Sciatic nerve (tissue), 2 donors: ENCODE measurements at regions not wholly inside any gene's neighbourhood (a gene's known extent, or its start where the extent isn't known, plus 50 kb on each side); places are given as distances from the start of the nearest gene placed in this dataset.

Experiments
- ATAC-seq: fragments of 200-7000 bp; cut with Tn5 transposase; one replicate; pipeline ENCODE4 v1.9.1; 2020; ENCODE audit warnings: mild to moderate bottlenecking, moderate library complexity
- DNase-seq: peaks from one replicate; pipeline ENCODE4 v3.0.0-alpha.2; 2020; ENCODE audit warnings: low spot score
- intact Hi-C: fragments of 100-400 bp; cut with DNase I; formaldehyde crosslinking; loops from one replicate; pipeline ENCODE4 v1.14.2; 2022
- donor health status: DM: no; HTN: no; CAD: no.
- donor health status: DM: no; HTN: no; CAD: no.

- DNase-seq (no peak), ATAC-seq (no peak)
- intact Hi-C loops: no loop called here
Observed at GRCh38 chr5:58094031-58094430, 365.9 kb downstream of the PLK2 start.

- intact Hi-C loops: no loop called here
- no peak for DNase-seq
- no peak for ATAC-seq
Observed at GRCh38 chr5:58090704-58091103, 369.2 kb downstream of the PLK2 start.

GRCh38 chr5:58088941-58089340 is 370.9 kb downstream of the PLK2 start:
- DNase-seq (no peak), ATAC-seq (no peak)
- intact Hi-C loops: no loop called here

DNA sequence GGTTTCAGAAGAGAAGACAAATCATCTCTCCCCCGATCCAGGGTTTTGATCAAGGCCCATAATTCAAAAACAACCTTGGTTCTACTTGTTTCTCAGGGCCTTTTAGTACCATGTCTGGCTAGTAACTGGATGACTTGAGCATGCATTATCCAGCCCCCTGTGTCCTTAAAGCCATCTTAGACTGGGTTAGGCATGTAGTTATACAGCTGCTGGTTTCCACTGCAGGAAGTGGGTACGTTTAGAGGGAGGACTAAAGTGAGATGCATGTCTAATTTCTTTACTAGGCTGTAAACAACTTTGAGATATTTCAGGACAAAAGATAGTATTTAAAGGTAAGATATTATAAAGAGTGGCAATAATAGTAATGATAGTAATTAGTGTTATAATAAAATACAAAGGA is 372.0 kb downstream of the PLK2 start:
- intact Hi-C loops: no loop called here
- ATAC-seq (no peak), DNase-seq (no peak)

GRCh38 chr5:58087123-58087522 is 372.8 kb downstream of the PLK2 start:
- ATAC-seq: no peak
- intact Hi-C loops: no loop called here

GRCh38 chr5:58085800-58086199 is 374.1 kb downstream of the PLK2 start:
- DNase-seq (no peak), ATAC-seq (no peak)
- intact Hi-C loops: no loop called here

More at GRCh38 chr5:58087123-58087522, 372.8 kb downstream of the PLK2 start:
- no peak for DNase-seq

- ATAC-seq (no peak), DNase-seq (no peak)
- intact Hi-C loops: no loop called here
Observed at GRCh38 chr5:58081435-58081834, 378.5 kb downstream of the PLK2 start.

DNA sequence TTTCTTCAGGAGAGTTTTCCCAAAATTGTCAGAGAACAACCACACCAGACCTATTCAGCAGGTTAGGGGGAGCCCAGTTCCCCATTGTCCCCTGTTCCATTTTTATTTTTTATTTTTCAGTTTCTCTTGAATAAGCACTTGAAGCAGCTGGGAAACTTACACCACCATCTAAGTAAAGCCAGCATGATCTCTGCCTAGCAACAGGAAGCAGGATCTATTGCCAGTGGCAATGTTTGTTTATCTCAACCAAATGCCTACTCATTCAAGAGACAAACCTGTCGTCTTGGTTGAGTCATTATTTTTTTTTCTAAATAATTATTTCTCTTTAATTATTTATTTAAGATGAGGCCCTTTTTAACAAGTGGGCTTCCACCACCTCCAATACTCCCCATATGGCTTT is 379.3 kb downstream of the PLK2 start:
- no peak for DNase-seq
- intact Hi-C loops: no loop called here
- no peak for ATAC-seq

GRCh38 chr5:58077966-58078365 is 381.9 kb downstream of the PLK2 start:
- intact Hi-C loops: no loop called here
- ATAC-seq (no peak), DNase-seq (no peak)

GRCh38 chr5:58077416-58077815 is 382.5 kb downstream of the PLK2 start:
- DNase-seq: no peak
- intact Hi-C loops: no loop called here
- no peak for ATAC-seq

DNA sequence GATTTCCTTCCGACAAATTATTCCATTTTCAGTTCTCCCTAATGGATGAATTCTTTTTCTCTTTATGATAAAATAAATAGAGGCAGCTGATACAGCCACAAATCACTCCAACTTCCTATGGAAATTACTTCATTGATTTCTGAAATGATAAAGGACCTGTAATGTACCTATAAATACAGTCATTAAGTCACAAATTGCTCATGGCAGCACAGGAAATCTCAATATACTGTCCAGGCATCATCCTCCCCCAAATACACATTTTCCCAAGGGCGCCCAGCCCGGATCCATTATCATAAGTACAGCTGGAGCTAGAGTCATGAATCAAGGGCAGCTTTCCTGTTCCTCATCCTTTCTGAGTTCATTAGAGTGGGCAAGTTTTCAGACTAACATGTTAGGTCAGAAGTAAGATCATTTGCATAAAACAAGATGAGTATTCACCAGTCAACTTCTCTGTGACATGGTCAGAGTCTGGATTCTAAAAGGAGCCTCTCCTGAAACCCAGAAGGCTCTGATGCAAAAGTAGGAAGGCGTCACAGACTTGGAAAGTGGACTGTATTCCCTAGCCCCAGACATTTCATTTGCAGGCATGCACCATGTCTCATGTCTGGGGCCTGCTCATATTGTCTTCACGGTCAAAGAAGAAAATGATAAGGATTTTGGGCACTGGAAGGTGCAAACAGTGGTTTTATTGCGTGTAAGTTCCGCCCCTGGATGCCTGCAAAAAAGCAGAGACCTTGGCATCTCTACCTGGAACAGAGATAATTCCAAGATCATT is 383.2 kb downstream of the PLK2 start:
- no peak for ATAC-seq
- no peak for DNase-seq
- intact Hi-C loops: no loop called here

DNA sequence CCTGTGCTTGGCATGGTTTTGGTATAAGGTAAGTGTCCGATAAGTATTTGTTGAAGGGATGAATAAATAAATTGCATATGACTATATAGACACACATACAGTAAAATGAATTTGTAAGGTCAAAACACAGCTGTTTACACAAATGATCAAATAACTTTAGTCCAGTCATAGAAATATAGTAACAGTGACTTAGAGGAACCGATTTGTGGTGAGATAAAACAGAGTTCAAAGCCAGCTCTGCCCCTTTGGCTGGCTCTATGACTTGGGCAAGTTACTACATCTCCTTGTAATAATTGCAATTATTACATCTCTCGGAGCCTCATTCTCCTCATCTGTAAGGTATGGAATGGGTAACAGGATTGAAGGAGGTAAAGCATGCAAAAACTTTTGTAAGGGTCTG is 384.0 kb downstream of the PLK2 start:
- DNase-seq: no peak
- intact Hi-C loops: no loop called here

DNA sequence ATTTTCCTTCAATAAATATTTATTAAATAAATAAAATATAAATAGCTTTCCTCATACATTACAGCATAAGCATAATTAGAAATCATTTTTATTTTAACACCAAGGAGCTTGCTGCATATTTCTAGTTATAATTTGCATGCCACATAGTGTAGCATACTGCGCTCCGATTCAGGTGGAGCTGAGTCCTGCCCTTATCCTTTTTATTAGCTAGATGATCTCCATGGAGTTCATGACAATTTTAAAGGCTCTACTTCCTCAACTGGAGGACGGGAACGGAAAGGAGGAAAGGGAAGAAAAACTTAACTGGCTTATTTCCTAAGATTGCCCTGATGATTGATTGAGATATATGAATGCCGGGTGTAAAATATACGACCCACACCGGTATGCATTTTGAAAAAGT is 385.2 kb downstream of the PLK2 start:
- no peak for DNase-seq
- intact Hi-C loops: no loop called here
- no peak for ATAC-seq

More for the DNA sequence above, 384.0 kb downstream of the PLK2 start:
- no peak for ATAC-seq

DNA sequence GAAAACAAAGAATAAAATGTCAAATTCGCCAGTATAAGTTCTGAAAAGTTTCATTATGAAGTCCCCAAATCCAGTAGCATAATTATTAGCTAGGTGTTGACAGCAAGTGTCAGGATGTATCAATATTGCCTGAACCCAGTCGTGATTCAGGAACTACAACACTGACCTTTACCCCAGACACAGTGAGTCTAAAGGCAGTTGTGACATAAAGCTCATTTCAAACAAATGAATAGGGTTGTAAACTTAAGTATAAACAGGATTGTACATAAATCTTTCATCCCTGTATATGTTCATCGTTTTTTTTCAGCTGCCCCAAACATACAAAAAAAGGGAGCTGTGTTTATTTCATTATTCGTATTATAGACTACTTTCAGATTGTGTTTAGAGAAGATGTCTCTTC is 385.7 kb downstream of the PLK2 start:
- ATAC-seq: no peak
- intact Hi-C loops: no loop called here
- no peak for DNase-seq

DNA sequence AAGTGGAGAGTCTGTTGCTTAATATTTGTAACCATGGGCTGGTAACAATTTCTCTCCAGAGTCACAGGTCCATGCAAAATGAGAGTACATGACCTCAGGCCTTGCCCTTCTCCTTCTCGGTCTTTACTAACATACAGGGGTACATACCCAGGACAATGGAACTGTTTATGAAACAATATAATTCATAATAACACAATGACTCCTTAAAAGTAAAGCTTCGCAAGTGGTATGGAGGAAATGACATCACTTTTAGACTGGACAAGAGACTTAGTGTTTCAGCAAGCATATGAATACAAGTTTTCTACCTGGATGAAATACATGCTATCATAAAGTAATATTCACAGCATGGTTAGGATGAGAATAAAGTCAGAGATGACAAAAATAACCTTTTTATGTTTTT is 386.6 kb downstream of the PLK2 start:
- no peak for DNase-seq
- intact Hi-C loops: no loop called here
- no peak for ATAC-seq

DNA sequence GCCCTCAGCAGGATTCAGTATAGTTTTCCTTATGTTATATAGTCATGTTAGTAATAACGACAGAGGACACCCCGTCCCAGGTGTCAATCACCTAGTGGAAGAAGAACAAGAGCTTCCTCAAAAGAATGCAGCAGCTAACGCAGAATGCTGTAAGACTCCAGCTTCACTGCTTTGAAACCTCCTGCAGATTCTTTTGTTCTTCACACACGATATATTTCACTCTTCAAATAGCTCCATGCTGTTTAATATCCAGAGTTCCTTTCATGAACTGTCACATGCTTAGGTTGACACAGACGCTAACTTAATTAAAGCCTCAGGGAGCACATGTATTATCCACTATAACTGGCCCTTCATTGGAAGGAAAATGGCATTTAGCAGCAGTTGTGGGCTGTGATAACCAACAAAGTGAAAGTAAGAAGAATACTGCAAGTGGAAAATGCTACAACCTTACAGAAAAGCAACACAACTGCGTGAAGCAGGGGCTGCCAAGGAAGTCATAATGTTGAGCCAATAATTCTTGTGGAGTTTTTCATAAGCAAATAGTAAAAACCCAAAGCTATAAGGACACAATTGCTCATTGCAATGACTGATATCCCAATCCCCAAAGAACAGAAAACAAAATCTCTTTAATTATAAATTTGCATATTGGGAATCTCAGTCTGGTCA is 387.5 kb downstream of the PLK2 start:
- intact Hi-C loops: no loop called here
- ATAC-seq: peak; percentile 40

GRCh38 chr5:58071566-58071965 is 388.3 kb downstream of the PLK2 start:
- peak; percentile 69 for ATAC-seq
- intact Hi-C loops: no loop called here
- no peak for DNase-seq

More for the DNA sequence above, 387.5 kb downstream of the PLK2 start:
- DNase-seq: no peak

DNA sequence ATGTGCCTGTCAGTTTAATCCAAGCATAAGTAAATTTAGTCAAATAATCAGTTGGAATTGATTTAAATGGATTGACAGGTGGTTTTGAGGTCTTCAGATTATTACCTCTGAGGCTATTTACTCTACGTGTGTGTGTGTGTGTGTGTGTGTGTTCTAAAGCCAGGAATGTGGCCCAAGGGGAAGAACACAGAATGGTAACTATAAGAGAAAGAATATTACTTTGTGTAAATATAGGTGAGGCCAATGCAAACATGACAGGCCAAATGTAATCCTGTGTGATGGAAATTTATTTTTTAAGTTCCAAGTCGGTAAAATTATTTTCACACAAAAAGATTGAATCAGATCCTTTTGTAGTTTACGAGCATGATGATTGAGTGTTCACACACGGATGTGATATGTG is 390.0 kb downstream of the PLK2 start:
- DNase-seq: no peak
- intact Hi-C loops: no loop called here
- ATAC-seq: no peak

DNA sequence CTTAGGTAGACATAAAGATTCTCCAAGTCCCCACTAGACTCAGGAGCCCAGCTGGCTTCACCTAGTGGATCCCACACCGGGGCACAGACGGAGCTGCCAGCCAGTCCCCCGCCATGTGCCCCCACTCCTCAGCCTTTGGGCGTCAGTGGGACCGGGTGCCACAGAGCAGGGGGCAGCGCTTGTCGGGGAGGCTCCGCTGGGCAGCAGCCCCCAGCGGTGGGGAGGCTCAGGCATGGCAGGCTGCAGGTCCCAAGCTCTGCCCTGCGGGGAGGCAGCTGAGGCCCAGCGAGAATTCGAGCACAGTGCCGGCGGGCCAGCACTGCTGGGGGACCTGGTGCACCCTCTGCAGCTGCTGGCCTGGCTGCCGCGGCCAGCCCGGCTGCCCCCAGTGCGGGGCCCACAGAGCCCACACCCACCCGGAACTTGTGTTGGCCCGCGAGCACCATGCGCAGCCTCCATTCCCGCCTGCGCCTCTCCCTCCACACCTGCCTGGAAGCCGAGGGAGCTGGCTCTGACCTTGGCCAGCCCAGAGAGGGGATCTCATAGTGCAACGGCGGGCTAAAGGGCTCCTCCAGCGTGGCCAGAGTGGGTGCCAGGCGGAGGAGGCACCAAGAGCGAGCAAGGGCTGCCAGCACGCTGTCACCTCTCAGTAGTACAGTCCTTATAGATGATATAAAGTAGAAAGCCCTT is 390.7 kb downstream of the PLK2 start:
- ATAC-seq: no peak
- intact Hi-C loops: no loop called here

GRCh38 chr5:58066557-58066956 is 393.3 kb downstream of the PLK2 start:
- DNase-seq: no peak
- no peak for ATAC-seq
- intact Hi-C loops: no loop called here

More for the DNA sequence above, 390.7 kb downstream of the PLK2 start:
- DNase-seq: no peak
